Mesendoderm (in vitro differentiated cells): ENCODE measurements at regions not wholly inside any gene's neighbourhood (a gene's known extent, or its start where the extent isn't known, plus 50 kb on each side); places are given as distances from the start of the nearest gene placed in this dataset.

ENCODE experiments used
- DNase-seq: peaks from one replicate; pipeline ENCODE4 v3.0.0; 2013
- H2AK5ac ChIP-seq: 2 replicates; pipeline ENCODE4 v1.6.1; 2013; ENCODE audit warnings: low read length, inconsistent platforms
- H2BK120ac ChIP-seq: 2 replicates; pipeline ENCODE4 v1.6.1; 2013; ENCODE audit warnings: low read depth, mild to moderate bottlenecking, low read length, moderate library complexity, mixed read lengths
- H2BK15ac ChIP-seq: replicated peaks from 2 replicates; pipeline ENCODE4 v1.6.1; 2013; ENCODE audit warnings: low read depth, mild to moderate bottlenecking, moderate library complexity
- H2BK5ac ChIP-seq: 2 replicates; pipeline ENCODE4 v1.6.1; 2013; ENCODE audit warnings: low read length, inconsistent platforms
- H3K18ac ChIP-seq: 2 replicates; pipeline ENCODE4 v1.6.1; 2013; ENCODE audit warnings: mild to moderate bottlenecking, low read length, mixed read lengths
- H3K23ac ChIP-seq: one replicate; pipeline ENCODE4 v1.6.1; 2013; ENCODE audit warnings: low read length
- H3K27ac ChIP-seq: 2 replicates; pipeline ENCODE4 v1.5.1; 2013; ENCODE audit warnings: low read depth, mild to moderate bottlenecking, inconsistent platforms, low read length, moderate library complexity
- H3K27me3 ChIP-seq: 2 replicates; pipeline ENCODE4 v1.6.1; 2013; ENCODE audit warnings: low read length, control low read depth, mild to moderate bottlenecking, inconsistent platforms; ENCODE audit not compliant: insufficient read depth, poor library complexity
- H3K36me3 ChIP-seq: 2 replicates; pipeline ENCODE4 v1.6.1; 2013; ENCODE audit warnings: low read length, inconsistent platforms; ENCODE audit not compliant: control insufficient read depth, insufficient read depth
- H3K4ac ChIP-seq: one replicate; pipeline ENCODE4 v1.6.1; 2013; ENCODE audit warnings: low read depth, mild to moderate bottlenecking, low read length, moderate library complexity
- H3K4me1 ChIP-seq: 2 replicates; pipeline ENCODE4 v1.6.1; 2013; ENCODE audit warnings: low read depth, low read length, inconsistent platforms; ENCODE audit not compliant: control insufficient read depth
- H3K4me2 ChIP-seq: 2 replicates; pipeline ENCODE4 v1.6.1; 2013; ENCODE audit warnings: low read length
- H3K4me3 ChIP-seq: 2 replicates; pipeline ENCODE4 v1.5.1; 2013; ENCODE audit warnings: mild to moderate bottlenecking, low read length
- H3K56ac ChIP-seq: one replicate; pipeline ENCODE4 v1.6.1; 2013; ENCODE audit warnings: low read length
- H3K79me1 ChIP-seq: 2 replicates; pipeline ENCODE4 v1.6.1; 2013; ENCODE audit warnings: low read length, inconsistent platforms
- H3K79me2 ChIP-seq: 2 replicates; pipeline ENCODE4 v1.6.1; 2013; ENCODE audit warnings: mild to moderate bottlenecking, low read length; ENCODE audit not compliant: control insufficient read depth, insufficient read depth
- H3K9ac ChIP-seq: 2 replicates; pipeline ENCODE4 v1.6.1; 2013; ENCODE audit warnings: low read length, inconsistent platforms
- H4K5ac ChIP-seq: one replicate; pipeline ENCODE4 v1.6.1; 2013; ENCODE audit warnings: low read length
- H4K8ac ChIP-seq: one replicate; pipeline ENCODE4 v1.6.1; 2013; ENCODE audit warnings: low read depth, mild to moderate bottlenecking, control low read depth, low read length, moderate library complexity
- WGBS: extraction: QIAGEN DNeasy Blood & Tissue Kit; methylation state at CpG from one replicate; pipeline ENCODE4 v1.1.7; 2013; ENCODE audit warnings: low lambda C conversion rate, missing lambda C conversion rate; ENCODE audit not compliant: insufficient coverage; ENCODE audit errors: extremely low coverage; 5-methylcytosine and 5-hydroxymethylcytosine counted together

DNA sequence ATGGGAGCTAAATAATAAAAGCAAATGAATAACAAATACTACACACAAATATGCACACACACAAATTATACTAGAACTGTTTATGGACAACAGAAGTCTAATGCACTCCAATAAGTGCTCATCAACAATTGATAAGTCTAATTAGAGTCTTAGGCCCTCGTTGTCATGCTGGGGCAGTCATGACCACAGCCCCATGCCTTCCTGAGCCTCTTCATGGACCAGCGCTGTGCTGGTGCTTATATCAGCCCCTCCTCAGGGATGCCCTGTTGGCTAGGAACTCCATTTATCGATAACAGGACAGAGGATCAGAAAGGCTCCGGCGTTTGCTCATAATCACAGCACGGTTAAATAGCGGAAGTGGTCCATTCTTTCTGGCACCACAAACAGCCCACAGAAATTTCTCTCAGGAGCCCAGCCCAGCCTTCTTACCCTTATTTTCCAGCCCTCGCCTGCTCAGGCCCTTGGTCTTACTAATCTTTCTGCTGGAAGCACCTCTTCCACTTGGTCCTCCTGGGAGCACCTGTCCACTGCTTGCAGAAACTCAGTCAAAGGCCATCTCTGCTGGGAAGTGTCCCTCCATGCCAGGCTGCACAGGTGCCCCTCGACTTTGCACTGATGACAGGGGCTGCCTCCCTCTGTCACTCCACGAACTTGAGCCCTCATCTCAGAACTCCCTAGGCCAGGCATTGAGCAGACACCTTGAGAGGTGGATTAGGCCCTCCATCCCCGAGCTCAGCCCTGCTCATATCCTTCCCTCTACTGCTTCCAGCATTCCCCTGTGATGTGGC lies 500.2 kb upstream of the HS6ST1 start:
- H3K79me2 ChIP-seq = no peaks in the 10 kb centered on the region
- H3K27me3 ChIP-seq = no peaks in the 10 kb centered on the region
- H3K23ac ChIP-seq = no peak overlapping the region
- H3K4me3 ChIP-seq = no peak overlapping the region
- no peak overlapping the region for H2BK120ac ChIP-seq
- no peak overlapping the region for H4K5ac ChIP-seq
- no peak overlapping the region for H2AK5ac ChIP-seq
- no peak overlapping the region for H3K4ac ChIP-seq
- H3K79me1 ChIP-seq = no peaks in the 10 kb centered on the region
- no peak overlapping the region for H3K27ac ChIP-seq
- no peak overlapping the region for H4K8ac ChIP-seq
- no peak for DNase-seq
- no peak overlapping the region for H3K18ac ChIP-seq
- WGBS = no CpG with 5 or more reads among the region's 11 CpGs
- no peak overlapping the region for H3K56ac ChIP-seq
- no peak overlapping the region for H2BK15ac ChIP-seq
- H3K4me1 ChIP-seq = no peaks in the 10 kb centered on the region
- H3K36me3 ChIP-seq = no peaks in the 10 kb centered on the region
- no peak overlapping the region for H3K4me2 ChIP-seq
- H3K9ac ChIP-seq = no peak overlapping the region
- no peak overlapping the region for H2BK5ac ChIP-seq

DNA sequence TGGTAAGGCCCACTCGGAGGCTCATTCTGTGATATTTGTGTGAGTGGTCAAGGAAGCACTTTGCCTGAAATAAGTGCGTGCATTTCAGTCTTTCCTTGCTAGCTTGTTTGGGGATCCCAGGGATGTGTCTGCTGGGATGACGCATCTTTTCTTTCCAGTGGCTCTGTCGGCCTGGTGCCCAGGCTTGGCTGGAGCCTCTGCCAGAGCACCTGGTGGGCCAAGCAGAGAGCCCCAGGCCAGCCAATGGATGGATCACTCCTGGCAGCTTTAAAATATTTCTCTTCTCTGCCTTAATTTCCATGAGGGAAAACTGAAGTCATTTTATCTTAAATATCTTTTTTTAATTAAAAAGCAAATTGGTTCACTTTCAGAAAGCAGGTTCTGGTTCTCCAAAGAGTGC lies 501.8 kb upstream of the HS6ST1 start:
- Histone ChIP-seq H3K36me3 (no peaks in the 10 kb centered on the region), H4K5ac (no peak overlapping the region), H2BK15ac (no peak overlapping the region), H2BK5ac (no peak overlapping the region), H3K27ac (no peak overlapping the region), H2AK5ac (no peak overlapping the region), H3K4me2 (no peak overlapping the region), H4K8ac (no peak overlapping the region), H3K4ac (no peak overlapping the region), H2BK120ac (no peak overlapping the region), H3K27me3 (no peaks in the 10 kb centered on the region), H3K18ac (no peak overlapping the region), H3K4me1 (no peaks in the 10 kb centered on the region), H3K9ac (no peak overlapping the region), H3K79me2 (no peaks in the 10 kb centered on the region), H3K4me3 (no peak overlapping the region), H3K56ac (no peak overlapping the region), H3K79me1 (no peaks in the 10 kb centered on the region), H3K23ac (no peak overlapping the region)
- no peak for DNase-seq
- WGBS = no CpG with 5 or more reads among the region's 4 CpGs

DNA sequence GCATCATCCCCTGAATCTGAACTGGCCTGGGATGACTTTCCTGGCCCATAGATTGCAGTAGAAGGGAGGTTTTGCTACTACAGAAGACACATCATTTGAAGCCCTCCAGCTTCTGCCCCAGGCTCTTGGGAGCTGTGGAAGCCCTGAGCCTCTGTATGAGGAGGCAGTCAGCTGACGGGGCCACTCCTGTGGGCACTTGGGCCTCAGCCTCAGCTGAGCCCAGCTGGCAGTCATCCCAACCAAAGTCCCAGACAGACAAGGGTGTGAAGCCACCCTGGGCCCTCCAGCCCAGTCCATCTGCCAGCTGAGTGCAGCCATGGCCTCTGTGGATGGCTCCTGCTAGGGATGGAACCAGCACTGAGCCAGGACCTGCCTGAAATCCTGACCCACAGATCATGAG lies 502.3 kb upstream of the HS6ST1 start:
- no peak overlapping the region for H3K4me3 ChIP-seq
- DNase-seq = no peak
- no CpG with 5 or more reads among the region's 1 CpG for WGBS
- no peak overlapping the region for H3K27ac ChIP-seq
- H3K56ac ChIP-seq = no peak overlapping the region
- no peak overlapping the region for H3K4me2 ChIP-seq
- no peaks in the 10 kb centered on the region for H3K36me3 ChIP-seq
- no peak overlapping the region for H3K4ac ChIP-seq
- H3K18ac ChIP-seq = no peak overlapping the region
- no peak overlapping the region for H2BK15ac ChIP-seq
- no peak overlapping the region for H2BK120ac ChIP-seq
- no peaks in the 10 kb centered on the region for H3K27me3 ChIP-seq
- no peaks in the 10 kb centered on the region for H3K79me2 ChIP-seq
- no peak overlapping the region for H3K9ac ChIP-seq
- no peaks in the 10 kb centered on the region for H3K79me1 ChIP-seq
- no peak overlapping the region for H4K5ac ChIP-seq
- H2BK5ac ChIP-seq = no peak overlapping the region
- no peaks in the 10 kb centered on the region for H3K4me1 ChIP-seq
- no peak overlapping the region for H3K23ac ChIP-seq
- no peak overlapping the region for H4K8ac ChIP-seq
- no peak overlapping the region for H2AK5ac ChIP-seq

DNA sequence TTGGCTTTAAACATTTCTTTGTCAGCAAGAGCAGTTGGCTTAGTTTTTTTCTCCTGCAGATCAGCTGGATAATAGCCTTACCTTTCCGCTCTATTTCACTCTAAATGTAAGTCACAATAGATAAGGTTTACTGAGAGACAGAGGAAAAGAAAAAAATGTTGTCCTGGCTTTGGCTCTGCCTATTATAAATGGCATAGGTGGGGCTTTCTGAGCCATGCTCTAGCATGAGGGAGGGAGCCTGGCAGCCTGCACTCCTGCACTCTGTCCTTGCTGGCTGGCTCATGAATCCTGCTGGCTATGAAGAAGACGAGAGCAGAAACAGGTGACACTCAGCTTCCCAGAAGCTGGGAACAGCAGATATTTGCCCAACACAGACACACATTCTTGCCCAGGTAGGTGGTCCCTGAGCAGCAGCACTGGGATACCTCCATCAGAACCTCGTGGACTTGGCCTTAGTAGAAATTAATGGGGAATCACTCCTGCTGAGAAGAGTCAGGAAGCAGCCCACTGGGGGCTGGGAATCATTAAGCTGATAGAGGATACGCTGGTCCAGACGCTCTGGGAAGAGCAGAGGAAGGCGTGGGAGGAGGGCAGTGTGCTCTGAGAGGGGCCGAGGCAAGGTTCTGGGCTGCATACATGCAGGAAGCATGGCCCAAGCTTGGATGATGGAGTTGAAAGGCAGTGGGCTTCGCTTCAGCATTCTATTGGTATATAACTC lies 514.4 kb upstream of the HS6ST1 start:
- Histone ChIP-seq H3K36me3 (no peaks in the 10 kb centered on the region), H2AK5ac (no peak overlapping the region), H3K4me2 (no peak overlapping the region), H4K8ac (no peak overlapping the region), H2BK120ac (no peak overlapping the region), H3K27me3 (no peaks in the 10 kb centered on the region), H3K4me1 (no peaks in the 10 kb centered on the region), H3K79me2 (no peaks in the 10 kb centered on the region), H3K79me1 (no peaks in the 10 kb centered on the region), H2BK15ac (no peak overlapping the region), H3K56ac (no peak overlapping the region), H3K27ac (no peak overlapping the region), H3K18ac (no peak overlapping the region), H3K9ac (no peak overlapping the region), H3K4ac (no peak overlapping the region), H3K4me3 (no peak overlapping the region), H2BK5ac (no peak overlapping the region), H3K23ac (no peak overlapping the region), H4K5ac (no peak overlapping the region)
- whole genome bisulfite sequencing = no CpG with 5 or more reads among the region's 8 CpGs
- DNase-seq = peak; percentile 6

DNA sequence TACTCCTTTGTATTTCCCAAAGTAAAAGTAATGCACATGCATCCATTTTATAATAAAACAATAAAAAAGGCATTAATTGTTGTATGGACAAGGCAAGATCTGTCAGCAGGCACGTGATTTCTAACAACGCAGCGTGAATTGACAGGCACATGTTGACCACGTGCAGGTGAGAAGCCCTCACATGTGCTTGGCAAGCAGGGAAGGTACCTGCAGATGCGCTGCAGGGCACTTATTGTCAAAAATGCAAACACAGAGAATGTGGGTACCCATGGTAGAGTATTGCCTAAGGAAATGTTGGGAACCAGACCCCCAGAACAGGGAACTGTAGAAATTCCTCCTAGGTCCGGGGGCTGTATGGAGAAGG lies 515.0 kb upstream of the HS6ST1 start:
- WGBS = no CpG with 5 or more reads among the region's 6 CpGs
- no peak overlapping the region for H2BK120ac ChIP-seq

More for the DNA sequence above, 515.0 kb upstream of the HS6ST1 start:
- Histone ChIP-seq H4K5ac (no peak overlapping the region), H3K9ac (no peak overlapping the region), H3K36me3 (no peaks in the 10 kb centered on the region), H3K79me2 (no peaks in the 10 kb centered on the region), H3K79me1 (no peaks in the 10 kb centered on the region), H3K4me1 (no peaks in the 10 kb centered on the region), H4K8ac (no peak overlapping the region), H3K56ac (no peak overlapping the region), H3K27me3 (no peaks in the 10 kb centered on the region), H3K27ac (no peak overlapping the region), H2BK5ac (no peak overlapping the region), H2AK5ac (no peak overlapping the region), H3K18ac (no peak overlapping the region), H3K4ac (no peak overlapping the region), H3K23ac (no peak overlapping the region), H3K4me3 (no peak overlapping the region), H2BK15ac (no peak overlapping the region), H3K4me2 (no peak overlapping the region)
- no peak for DNase-seq
